H1 (cell line): ENCODE measurements at regions not wholly inside any gene's neighbourhood (a gene's known extent, or its start where the extent isn't known, plus 50 kb on each side); places are given as distances from the start of the nearest gene placed in this dataset.

Experiments used
- CTCF ChIA-PET: fragments of 300-600 bp; sonication (Branson Sonifier 250); formaldehyde crosslinking; loops from one replicate; lab custom pipeline; 2021; ENCODE audit not compliant: partially characterized antibody; lab: Charles Lee
- POLR2A ChIA-PET: fragments of 300-600 bp; sonication (Branson Sonifier 250); formaldehyde crosslinking; loops from one replicate; lab custom pipeline; 2021; ENCODE audit warnings: inconsistent platforms; ENCODE audit not compliant: partially characterized antibody; lab: Charles Lee
- DNase-seq, 2 experiments: peaks; one replicate each; pipeline versions ENCODE4 v3.0.0 to v3.0.0-alpha.2; 2010 to 2022; ENCODE audit warnings: low spot score in 2 of 2, low read depth in 1 of 2, mixed read lengths in 1 of 2
- FAIRE-seq: peaks from 2 replicates; lab custom pipeline; 2011; peaks lifted over from hg19 to GRCh38; lab: Jason Lieb, UNC
- H2AFZ ChIP-seq: 2 replicates; pipeline ENCODE4 v1.8.1; 2012; ENCODE audit warnings: low read length, inconsistent platforms
- H2AK5ac ChIP-seq: 2 replicates; pipeline ENCODE4 v1.6.1; 2013; ENCODE audit warnings: low read depth, low read length
- H2BK120ac ChIP-seq: replicated peaks from 2 replicates; pipeline ENCODE3; 2013; ENCODE audit warnings: low read depth, low read length, inconsistent platforms
- H2BK12ac ChIP-seq: 2 replicates; pipeline ENCODE4 v1.6.1; 2013; ENCODE audit warnings: low read depth, low read length
- H2BK15ac ChIP-seq: 2 replicates; pipeline ENCODE4 v1.6.1; 2013; ENCODE audit warnings: low read length
- H2BK20ac ChIP-seq: 2 replicates; pipeline ENCODE4 v1.6.1; 2013; ENCODE audit warnings: low read length
- H2BK5ac ChIP-seq: 2 replicates; pipeline ENCODE4 v1.6.1; 2013; ENCODE audit warnings: low read depth, low read length
- H3K14ac ChIP-seq: 2 replicates; pipeline ENCODE4 v1.6.1; 2013; ENCODE audit warnings: inconsistent platforms; ENCODE audit not compliant: insufficient read length
- H3K18ac ChIP-seq: 2 replicates; pipeline ENCODE4 v1.6.1; 2013; ENCODE audit warnings: low read length; ENCODE audit errors: extremely low read depth
- H3K23ac ChIP-seq: 2 replicates; pipeline ENCODE4 v1.6.1; 2013; ENCODE audit warnings: inconsistent platforms; ENCODE audit not compliant: insufficient read length
- H3K23me2 ChIP-seq: 2 replicates; pipeline ENCODE4 v1.6.1; 2013; ENCODE audit warnings: low read depth, low read length
- H3K27ac ChIP-seq: 2 replicates; pipeline ENCODE4 v1.6.1; 2011; ENCODE audit warnings: low read depth, low read length, inconsistent platforms
- H3K27me3 ChIP-seq, 4 experiments: replicated peaks in 1 of 4; 1 replicate in 1 of 4; 2 replicates in 3 of 4; pipeline versions ENCODE4 v1.6.1 to v1.8.1; 2011 to 2013; ENCODE audit warnings: low read length in 3 of 4, mild to moderate bottlenecking in 3 of 4, inconsistent platforms in 2 of 4, mixed read lengths in 2 of 4, moderate library complexity in 1 of 4; ENCODE audit not compliant: control insufficient read depth in 3 of 4, insufficient read depth in 3 of 4; ENCODE audit errors: extremely low read depth in 1 of 4
- H3K36me3 ChIP-seq, 4 experiments: 2 replicates each; pipeline versions ENCODE4 v1.6.1 to v1.8.1; 2011 to 2013; ENCODE audit warnings: mild to moderate bottlenecking in 4 of 4, low read length in 3 of 4, moderate library complexity in 2 of 4, control low read depth in 1 of 4, inconsistent platforms in 1 of 4; ENCODE audit not compliant: insufficient read depth in 4 of 4, control insufficient read depth in 2 of 4
- H3K4ac ChIP-seq: replicated peaks from 2 replicates; pipeline ENCODE3; 2013; ENCODE audit warnings: low read length, low read depth, mixed read lengths, inconsistent platforms; ENCODE audit not compliant: insufficient read length
- H3K4me1 ChIP-seq, 4 experiments: replicated peaks in 1 of 4; 1 replicate in 1 of 4; 2 replicates in 3 of 4; pipeline versions ENCODE4 v1.6.1 to v1.8.1; 2011 to 2013; ENCODE audit warnings: low read length in 3 of 4, inconsistent platforms in 2 of 4, mixed read lengths in 1 of 4; ENCODE audit not compliant: insufficient read depth in 4 of 4, control insufficient read depth in 3 of 4
- H3K4me2 ChIP-seq, 2 experiments: 2 replicates each; pipeline versions ENCODE4 v1.6.1 to v1.8.1; 2011 to 2013; ENCODE audit warnings: low read depth in 2 of 2, low read length in 2 of 2, control low read depth in 1 of 2, inconsistent platforms in 1 of 2, mild to moderate bottlenecking in 1 of 2; ENCODE audit not compliant: insufficient read depth in 1 of 2
- H3K4me3 ChIP-seq, 4 experiments: fragments of 200-600, 300-600 bp in 1 of 4; sonication (generic), shearing (Covaris generic), sonication (Bioruptor Twin) in 1 of 4; 2 replicates each; pipeline versions ENCODE4 v1.5.1 to v1.8.1; 2011 to 2016; ENCODE audit warnings: low read length in 4 of 4, low read depth in 3 of 4, control low read depth in 2 of 4, inconsistent platforms in 2 of 4, mild to moderate bottlenecking in 2 of 4, mixed read lengths in 1 of 4, moderate library complexity in 1 of 4; ENCODE audit not compliant: insufficient read depth in 2 of 4; ENCODE audit errors: extremely low read depth in 1 of 4
- H3K56ac ChIP-seq: replicated peaks from 2 replicates; pipeline ENCODE3; 2013; ENCODE audit warnings: low read depth, mild to moderate bottlenecking, mixed read lengths, low read length, inconsistent platforms; ENCODE audit not compliant: insufficient read length
- H3K79me1 ChIP-seq: 2 replicates; pipeline ENCODE4 v1.6.1; 2013; ENCODE audit warnings: low read depth, low read length, control low read depth
- H3K79me2 ChIP-seq, 2 experiments: 2 replicates each; pipeline versions ENCODE4 v1.6.1 to v1.8.1; 2012 to 2013; ENCODE audit warnings: low read length in 2 of 2, mild to moderate bottlenecking in 2 of 2, inconsistent platforms in 1 of 2; ENCODE audit not compliant: insufficient read depth in 2 of 2, control insufficient read depth in 1 of 2
- H3K9ac ChIP-seq, 4 experiments: replicated peaks in 1 of 4; 1 replicate in 1 of 4; 2 replicates in 3 of 4; pipeline versions ENCODE4 v1.6.1 to v1.8.1; 2011 to 2013; ENCODE audit warnings: low read depth in 3 of 4, low read length in 3 of 4, control low read depth in 2 of 4, mild to moderate bottlenecking in 2 of 4, moderate library complexity in 2 of 4, inconsistent platforms in 1 of 4; ENCODE audit errors: extremely low read depth in 1 of 4
- H3K9me3 ChIP-seq, 2 experiments: 2 replicates each; pipeline versions ENCODE4 v1.6.1 to v1.8.1; 2012 to 2013; ENCODE audit warnings: mild to moderate bottlenecking in 2 of 2, moderate library complexity in 2 of 2, control low read depth in 1 of 2, inconsistent platforms in 1 of 2, low read depth in 1 of 2, low read length in 1 of 2, mixed read lengths in 1 of 2; ENCODE audit not compliant: insufficient read depth in 2 of 2
- H4K20me1 ChIP-seq, 2 experiments: replicated peaks in 1 of 2; 2 replicates each; pipeline versions ENCODE3 to v1.8.1; 2011 to 2013; ENCODE audit warnings: inconsistent platforms in 2 of 2, low read length in 2 of 2, mild to moderate bottlenecking in 1 of 2; ENCODE audit not compliant: insufficient read depth in 2 of 2, control insufficient read depth in 1 of 2
- H4K5ac ChIP-seq: 2 replicates; pipeline ENCODE4 v1.6.1; 2013; ENCODE audit warnings: low read length, low read depth, mixed read lengths, inconsistent platforms; ENCODE audit not compliant: insufficient read length
- H4K8ac ChIP-seq: 2 replicates; pipeline ENCODE4 v1.8.0; 2013; ENCODE audit warnings: mild to moderate bottlenecking, moderate library complexity, low read length, inconsistent platforms; ENCODE audit not compliant: insufficient read depth; ENCODE audit errors: extremely low read depth
- H4K91ac ChIP-seq: replicated peaks from 2 replicates; pipeline ENCODE3; 2013; ENCODE audit warnings: low read length, mixed read lengths, inconsistent platforms; ENCODE audit not compliant: insufficient read length
- HDAC6 ChIP-seq: IDR thresholded peaks from one replicate; pipeline ENCODE4 v1.7.1; 2012; ENCODE audit warnings: low read depth, mild to moderate bottlenecking, inconsistent platforms, low read length, moderate library complexity
- SIX5 ChIP-seq: IDR thresholded peaks from 2 replicates; pipeline ENCODE4 v1.6.1; 2011; ENCODE audit warnings: mild to moderate bottlenecking, low read depth, low read length
- SP2 ChIP-seq: IDR thresholded peaks from 2 replicates; pipeline ENCODE4 v1.6.1; 2012; ENCODE audit warnings: mild to moderate bottlenecking, low read length, inconsistent platforms
- WGBS, 2 experiments: shearing (Covaris generic) in 1 of 2; methylation state at CpG; one replicate each; pipeline versions ENCODE4 v1.1.6 to v1.1.7; 2013 to 2015; ENCODE audit warnings: low lambda C conversion rate in 2 of 2, mixed read lengths in 2 of 2, inconsistent platforms in 1 of 2, low coverage in 1 of 2, missing lambda C conversion rate in 1 of 2; ENCODE audit not compliant: insufficient replicate concordance in 2 of 2, insufficient coverage in 1 of 2, insufficient read length in 1 of 2; ENCODE audit errors: extremely low coverage in 1 of 2, missing lambda C conversion rate in 1 of 2; 5-methylcytosine and 5-hydroxymethylcytosine counted together
- TF ChIP-seq, protein P1 (sequence below): IDR thresholded peaks from 2 replicates; pipeline ENCODE4 v1.6.1; 2012; ENCODE audit warnings: inconsistent platforms

DNA sequence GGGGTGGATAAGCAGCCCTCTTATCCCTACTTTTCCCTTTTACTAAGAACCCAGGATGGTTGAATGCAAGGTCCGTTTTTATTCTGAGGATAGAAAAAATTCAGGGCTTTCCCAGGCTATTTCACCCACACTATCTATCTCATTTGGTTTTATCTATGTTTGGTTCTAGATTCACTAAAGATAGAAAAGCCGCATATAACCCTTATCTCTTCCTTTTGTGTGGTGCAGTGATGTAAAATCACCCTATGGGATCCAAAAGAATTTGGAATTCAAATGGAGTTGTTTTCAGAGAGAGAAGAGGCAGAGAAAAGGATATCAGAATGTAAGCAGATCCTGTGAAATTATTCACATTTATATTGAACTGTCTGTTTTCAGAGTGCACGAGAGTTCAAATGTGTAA lies 236.3 kb upstream of the RFX3 start:
- Histone ChIP-seq H2BK5ac (no peak overlapping the region), H3K14ac (no peak overlapping the region), H3K36me3 (no peaks in the 10 kb centered on the region), H2BK120ac (no peak overlapping the region), H3K18ac (no peak overlapping the region), H4K5ac (no peak overlapping the region), H3K4me1 (no peaks in the 10 kb centered on the region), H4K8ac (no peak overlapping the region), H2BK15ac (no peak overlapping the region), H3K4me2 (no peak overlapping the region), H3K56ac (no peak overlapping the region), H3K27ac (no peak overlapping the region), H2AFZ (no peak overlapping the region), H3K79me2 (no peaks in the 10 kb centered on the region), H3K79me1 (no peaks in the 10 kb centered on the region), H3K4ac (no peak overlapping the region), H3K9me3 (no peaks in the 10 kb centered on the region), H2BK20ac (no peak overlapping the region), H3K23me2 (no peaks in the 10 kb centered on the region), H3K23ac (no peak overlapping the region), H3K4me3 (no peak overlapping the region), H3K9ac (no peak overlapping the region), H4K91ac (no peak overlapping the region), H3K27me3 (no peaks in the 10 kb centered on the region), H2BK12ac (no peak overlapping the region), H4K20me1 (no peaks in the 10 kb centered on the region), H2AK5ac (no peak overlapping the region)
- CTCF ChIA-PET = interaction anchor here (1.4 kb wide), 1 partner anchor 29 kb away, joined by 5 read pairs; no protein-coding TSS in a partner anchor
- WGBS, 2 experiments = 62% methylated on average over 3 of the region's 3 CpGs; no CpG with 5 or more reads in 1 of the 2 experiments
- POLR2A ChIA-PET = no interaction called here
- DNase-seq (no peak), FAIRE-seq (no peak)
- TF ChIP-seq SIX5 (no peak), SP2 (no peak), HDAC6 (no peak)
- TF ChIP-seq, protein P1, sequence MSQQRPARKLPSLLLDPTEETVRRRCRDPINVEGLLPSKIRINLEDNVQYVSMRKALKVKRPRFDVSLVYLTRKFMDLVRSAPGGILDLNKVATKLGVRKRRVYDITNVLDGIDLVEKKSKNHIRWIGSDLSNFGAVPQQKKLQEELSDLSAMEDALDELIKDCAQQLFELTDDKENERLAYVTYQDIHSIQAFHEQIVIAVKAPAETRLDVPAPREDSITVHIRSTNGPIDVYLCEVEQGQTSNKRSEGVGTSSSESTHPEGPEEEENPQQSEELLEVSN = no peak
